Liver (tissue), 8 donors: ENCODE measurements at regions not wholly inside any gene's neighbourhood (a gene's known extent, or its start where the extent isn't known, plus 50 kb on each side); places are given as distances from the start of the nearest gene placed in this dataset.

ENCODE experiments used
- DNase-seq: peaks from one replicate; pipeline ENCODE4 v3.0.0-alpha.2; 2017; ENCODE audit warnings: low spot score
- H3K27ac ChIP-seq, 2 donors: one replicate each; pipeline ENCODE4 v1.7.0; 2013; ENCODE audit warnings: inconsistent platforms in 2 of 2, low read length in 2 of 2, control low read depth in 1 of 2, low read depth in 1 of 2, mild to moderate bottlenecking in 1 of 2
- H3K27me3 ChIP-seq, 4 donors: one replicate each; pipeline versions ENCODE4 v1.6.1 to v1.7.0; 2013; ENCODE audit warnings: low read length in 3 of 4, inconsistent platforms in 1 of 4, mild to moderate bottlenecking in 1 of 4, moderate library complexity in 1 of 4; ENCODE audit not compliant: control insufficient read depth in 4 of 4, insufficient read depth in 4 of 4
- H3K36me3 ChIP-seq, 4 donors: one replicate each; pipeline versions ENCODE4 v1.6.1 to v1.7.0; 2013; ENCODE audit warnings: low read length in 3 of 4, mild to moderate bottlenecking in 3 of 4, low read depth in 1 of 4, moderate library complexity in 1 of 4; ENCODE audit not compliant: control insufficient read depth in 4 of 4, insufficient read depth in 3 of 4
- H3K4me1 ChIP-seq, 4 donors: one replicate each; pipeline versions ENCODE4 v1.6.1 to v1.7.0; 2013; ENCODE audit warnings: low read length in 3 of 4, mild to moderate bottlenecking in 3 of 4, moderate library complexity in 1 of 4; ENCODE audit not compliant: control insufficient read depth in 4 of 4, insufficient read depth in 4 of 4
- H3K4me3 ChIP-seq, 3 donors: one replicate each; pipeline versions ENCODE4 v1.6.1 to v1.7.0; 2013; ENCODE audit warnings: low read length in 3 of 3, control low read depth in 1 of 3, low read depth in 1 of 3, mild to moderate bottlenecking in 1 of 3
- H3K9ac ChIP-seq, 2 donors: one replicate each; pipeline ENCODE4 v1.7.0; 2013; ENCODE audit warnings: low read length in 2 of 2, mild to moderate bottlenecking in 2 of 2, moderate library complexity in 2 of 2, control low read depth in 1 of 2, low read depth in 1 of 2
- H3K9me3 ChIP-seq, 4 donors: one replicate each; pipeline versions ENCODE4 v1.6.1 to v1.7.0; 2013; ENCODE audit warnings: low read length in 3 of 4; ENCODE audit not compliant: control insufficient read depth in 4 of 4
- ATF3 ChIP-seq: IDR thresholded peaks from 2 replicates; pipeline ENCODE4 v1.6.1; 2016; ENCODE audit warnings: antibody characterized with exemption
- EGR1 ChIP-seq, 2 donors: IDR thresholded peaks; 2 replicates each; pipeline ENCODE4 v1.6.1; 2016 to 2018; ENCODE audit warnings: antibody characterized with exemption in 2 of 2, low read depth in 2 of 2
- FOXA1 ChIP-seq: IDR thresholded peaks from 2 replicates; pipeline ENCODE4 v1.6.1; 2016; ENCODE audit warnings: antibody characterized with exemption
- FOXA2 ChIP-seq: IDR thresholded peaks from 2 replicates; pipeline ENCODE4 v1.6.1; 2016; ENCODE audit warnings: antibody characterized with exemption
- GABPA ChIP-seq, 2 donors: IDR thresholded peaks in 1 of 2; conservative IDR thresholded peaks in 1 of 2; 2 replicates each; pipeline ENCODE4 v1.6.1; 2016; ENCODE audit warnings: antibody characterized with exemption in 2 of 2, mild to moderate bottlenecking in 1 of 2, moderate library complexity in 1 of 2
- HNF4A ChIP-seq, 2 donors: conservative IDR thresholded peaks; 2 replicates each; pipeline ENCODE4 v1.6.1; 2016; ENCODE audit warnings: antibody characterized with exemption in 2 of 2, mild to moderate bottlenecking in 2 of 2
- HNF4G ChIP-seq: IDR thresholded peaks from 2 replicates; pipeline ENCODE4 v1.6.1; 2016; ENCODE audit warnings: antibody characterized with exemption
- JUND ChIP-seq, 2 donors: IDR thresholded peaks; 2 replicates each; pipeline ENCODE4 v1.6.1; 2016; ENCODE audit warnings: antibody characterized with exemption in 2 of 2
- MAX ChIP-seq: IDR thresholded peaks from 2 replicates; pipeline ENCODE4 v1.6.1; 2016; ENCODE audit warnings: antibody characterized with exemption
- NR2F2 ChIP-seq: IDR thresholded peaks from 2 replicates; pipeline ENCODE4 v1.6.1; 2016; ENCODE audit warnings: antibody characterized with exemption
- RAD21 ChIP-seq, 2 donors: IDR thresholded peaks; 2 replicates each; pipeline ENCODE4 v1.6.1; 2016; ENCODE audit warnings: antibody characterized with exemption in 2 of 2, mild to moderate bottlenecking in 2 of 2
- RXRA ChIP-seq, 2 donors: IDR thresholded peaks; 2 replicates each; pipeline ENCODE4 v1.6.1; 2017 to 2018; ENCODE audit warnings: antibody characterized with exemption in 2 of 2, mild to moderate bottlenecking in 1 of 2
- SP1 ChIP-seq: IDR thresholded peaks from 2 replicates; pipeline ENCODE4 v1.6.1; 2018; ENCODE audit warnings: antibody characterized with exemption, mild to moderate bottlenecking
- TAF1 ChIP-seq: conservative IDR thresholded peaks from 2 replicates; pipeline ENCODE4 v1.6.1; 2016; ENCODE audit warnings: antibody characterized with exemption, mild to moderate bottlenecking
- ZBTB33 ChIP-seq: IDR thresholded peaks from 2 replicates; pipeline ENCODE4 v1.6.1; 2016; ENCODE audit warnings: antibody characterized with exemption
- WGBS: extraction: QIAGEN DNeasy Blood & Tissue Kit; methylation state at CpG from one replicate; pipeline ENCODE4 v1.1.7; 2013; 5-methylcytosine and 5-hydroxymethylcytosine counted together
- TF ChIP-seq, protein P1 (sequence below): fragments of 150-350 bp; IDR thresholded peaks from 2 replicates; pipeline ENCODE4 v1.5.1; 2017; ENCODE audit warnings: improper control_type of control experiment, low read depth, low read length; ENCODE audit not compliant: missing input control
- TF ChIP-seq, protein P2 (sequence below): IDR thresholded peaks from 2 replicates; pipeline ENCODE4 v1.6.1; 2016; ENCODE audit warnings: antibody characterized with exemption, mild to moderate bottlenecking
- donor health status: healthy.
- donor health status: healthy.
- donor health status: healthy.
- donor health status: healthy.
- donor health status: healthy.

DNA sequence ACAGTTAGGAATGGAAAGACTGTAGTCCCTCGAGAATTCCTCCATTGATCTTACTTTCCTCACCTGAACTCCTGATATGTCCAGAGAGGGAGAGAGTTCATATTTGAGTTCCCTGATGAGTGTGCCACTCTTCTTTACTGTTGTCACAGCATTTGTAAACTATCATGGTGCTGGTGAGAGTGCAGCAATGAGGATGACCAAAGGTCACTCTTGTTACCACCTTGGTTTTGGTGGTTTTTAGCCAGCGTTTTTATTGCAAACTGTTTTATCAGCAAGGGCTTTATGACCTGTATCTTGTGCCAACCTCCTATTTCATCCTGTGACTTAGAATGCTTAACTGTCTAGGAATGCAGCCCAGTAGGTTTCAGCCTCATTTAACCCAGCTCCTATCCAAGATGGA is 1062.5 kb downstream of the BCL11A start:
- Histone ChIP-seq H3K9ac (no peak overlapping the region), H3K27ac (no peak overlapping the region), H3K4me1 (no peaks in the 10 kb centered on the region), H3K9me3 (peaks cover 0 to 11% (median 2%) of the 10 kb centered on the region in 4 donors), H3K27me3 (no peaks in the 10 kb centered on the region), H3K36me3 (no peaks in the 10 kb centered on the region), H3K4me3 (no peak overlapping the region)
- DNase-seq: no peak
- 61% methylated on average over 2 of the region's 2 CpGs for WGBS
- TF ChIP-seq NR2F2: no peak
- no peak for TF ChIP-seq MAX
- no peak for TF ChIP-seq EGR1 (IDR thresholded peaks at IDR 0.05; ENCODE audit: low read depth in 2 of 2)
- TF ChIP-seq TAF1: no peak
- no peak for TF ChIP-seq RXRA (IDR thresholded peaks at IDR 0.05)
- no peak for TF ChIP-seq JUND (IDR thresholded peaks at IDR 0.05)
- TF ChIP-seq, protein P1, sequence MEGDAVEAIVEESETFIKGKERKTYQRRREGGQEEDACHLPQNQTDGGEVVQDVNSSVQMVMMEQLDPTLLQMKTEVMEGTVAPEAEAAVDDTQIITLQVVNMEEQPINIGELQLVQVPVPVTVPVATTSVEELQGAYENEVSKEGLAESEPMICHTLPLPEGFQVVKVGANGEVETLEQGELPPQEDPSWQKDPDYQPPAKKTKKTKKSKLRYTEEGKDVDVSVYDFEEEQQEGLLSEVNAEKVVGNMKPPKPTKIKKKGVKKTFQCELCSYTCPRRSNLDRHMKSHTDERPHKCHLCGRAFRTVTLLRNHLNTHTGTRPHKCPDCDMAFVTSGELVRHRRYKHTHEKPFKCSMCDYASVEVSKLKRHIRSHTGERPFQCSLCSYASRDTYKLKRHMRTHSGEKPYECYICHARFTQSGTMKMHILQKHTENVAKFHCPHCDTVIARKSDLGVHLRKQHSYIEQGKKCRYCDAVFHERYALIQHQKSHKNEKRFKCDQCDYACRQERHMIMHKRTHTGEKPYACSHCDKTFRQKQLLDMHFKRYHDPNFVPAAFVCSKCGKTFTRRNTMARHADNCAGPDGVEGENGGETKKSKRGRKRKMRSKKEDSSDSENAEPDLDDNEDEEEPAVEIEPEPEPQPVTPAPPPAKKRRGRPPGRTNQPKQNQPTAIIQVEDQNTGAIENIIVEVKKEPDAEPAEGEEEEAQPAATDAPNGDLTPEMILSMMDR: no peak
- no peak for TF ChIP-seq FOXA1
- TF ChIP-seq GABPA (IDR thresholded peaks at IDR 0.05 in 1 of 2, conservative IDR thresholded peaks at IDR 0.05 in 1 of 2): no peak
- no peak for TF ChIP-seq RAD21 (IDR thresholded peaks at IDR 0.05)
- TF ChIP-seq HNF4A (conservative IDR thresholded peaks at IDR 0.05): no peak
- no peak for TF ChIP-seq ATF3
- no peak for TF ChIP-seq HNF4G
- TF ChIP-seq ZBTB33: no peak
- TF ChIP-seq, protein P2, sequence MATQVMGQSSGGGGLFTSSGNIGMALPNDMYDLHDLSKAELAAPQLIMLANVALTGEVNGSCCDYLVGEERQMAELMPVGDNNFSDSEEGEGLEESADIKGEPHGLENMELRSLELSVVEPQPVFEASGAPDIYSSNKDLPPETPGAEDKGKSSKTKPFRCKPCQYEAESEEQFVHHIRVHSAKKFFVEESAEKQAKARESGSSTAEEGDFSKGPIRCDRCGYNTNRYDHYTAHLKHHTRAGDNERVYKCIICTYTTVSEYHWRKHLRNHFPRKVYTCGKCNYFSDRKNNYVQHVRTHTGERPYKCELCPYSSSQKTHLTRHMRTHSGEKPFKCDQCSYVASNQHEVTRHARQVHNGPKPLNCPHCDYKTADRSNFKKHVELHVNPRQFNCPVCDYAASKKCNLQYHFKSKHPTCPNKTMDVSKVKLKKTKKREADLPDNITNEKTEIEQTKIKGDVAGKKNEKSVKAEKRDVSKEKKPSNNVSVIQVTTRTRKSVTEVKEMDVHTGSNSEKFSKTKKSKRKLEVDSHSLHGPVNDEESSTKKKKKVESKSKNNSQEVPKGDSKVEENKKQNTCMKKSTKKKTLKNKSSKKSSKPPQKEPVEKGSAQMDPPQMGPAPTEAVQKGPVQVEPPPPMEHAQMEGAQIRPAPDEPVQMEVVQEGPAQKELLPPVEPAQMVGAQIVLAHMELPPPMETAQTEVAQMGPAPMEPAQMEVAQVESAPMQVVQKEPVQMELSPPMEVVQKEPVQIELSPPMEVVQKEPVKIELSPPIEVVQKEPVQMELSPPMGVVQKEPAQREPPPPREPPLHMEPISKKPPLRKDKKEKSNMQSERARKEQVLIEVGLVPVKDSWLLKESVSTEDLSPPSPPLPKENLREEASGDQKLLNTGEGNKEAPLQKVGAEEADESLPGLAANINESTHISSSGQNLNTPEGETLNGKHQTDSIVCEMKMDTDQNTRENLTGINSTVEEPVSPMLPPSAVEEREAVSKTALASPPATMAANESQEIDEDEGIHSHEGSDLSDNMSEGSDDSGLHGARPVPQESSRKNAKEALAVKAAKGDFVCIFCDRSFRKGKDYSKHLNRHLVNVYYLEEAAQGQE: no peak

- WGBS: 69% methylated on average over 2 of the region's 2 CpGs
Observed at GRCh38 chr2:59490192-59490591, 1063.3 kb downstream of the BCL11A start.

More at GRCh38 chr2:59490192-59490591, 1063.3 kb downstream of the BCL11A start:
- Histone ChIP-seq H3K9me3 (peaks cover 0 to 4% (median 0%) of the 10 kb centered on the region in 4 donors), H3K9ac (no peak overlapping the region), H3K36me3 (no peaks in the 10 kb centered on the region), H3K27ac (no peak overlapping the region), H3K27me3 (no peaks in the 10 kb centered on the region), H3K4me1 (no peaks in the 10 kb centered on the region), H3K4me3 (no peak overlapping the region)
- TF ChIP-seq HNF4A (conservative IDR thresholded peaks at IDR 0.05) (no peak), JUND (IDR thresholded peaks at IDR 0.05) (no peak), HNF4G (no peak), SP1 (no peak), FOXA2 (no peak), FOXA1 (no peak), RXRA (IDR thresholded peaks at IDR 0.05) (no peak), MAX (no peak), ZBTB33 (no peak), TAF1 (no peak)
- TF ChIP-seq, protein P2: no peak
- DNase-seq: no peak
